A549 (cell line): ENCODE measurements at regions not wholly inside any gene's neighbourhood (a gene's known extent, or its start where the extent isn't known, plus 50 kb on each side); places are given as distances from the start of the nearest gene placed in this dataset.

Source experiments
- ATAC-seq, 2 experiments: fragments of 200-7000 bp in 1 of 2; fragments of >200 bp in 1 of 2; cut with Nextera tagmentation in 1 of 2; cut with Tn5 transposase in 1 of 2; 3 replicates each; pipeline versions ENCODE4 v1.8.0 to v1.9.1; 2018 to 2020; ENCODE audit warnings: mild to moderate bottlenecking in 1 of 2, moderate library complexity in 1 of 2
- CTCF ChIA-PET: fragments of 300-600 bp; sonication (Branson Sonifier 250); formaldehyde crosslinking; extraction: SDS; loops from one replicate; lab custom pipeline; 2021; ENCODE audit warnings: antibody characterized with exemption, inconsistent platforms; lab: Yijun Ruan, JAX
- POLR2A ChIA-PET: fragments of 350-600 bp; formaldehyde crosslinking; extraction: SDS; loops from one replicate; lab custom pipeline; 2021; ENCODE audit warnings: antibody characterized with exemption, inconsistent platforms; lab: Yijun Ruan, JAX
- DNase-seq, 2 experiments: peaks; one replicate each; pipeline versions ENCODE4 v3.0.0 to v3.0.0-alpha.2; 2011 to 2016; ENCODE audit warnings: low read depth in 1 of 2, low spot score in 1 of 2
- FAIRE-seq: peaks from 2 replicates; lab custom pipeline; 2011; peaks lifted over from hg19 to GRCh38; lab: Jason Lieb, UNC
- H3K27ac ChIP-seq, 2 experiments: fragments of >200 bp; sonication (Bioruptor Twin); formaldehyde crosslinking; 3 replicates each; pipeline ENCODE4 v1.5.1; 2016 to 2017
- H3K4me1 ChIP-seq: fragments of >200 bp; sonication (Bioruptor Twin); formaldehyde crosslinking; 3 replicates; pipeline ENCODE4 v1.6.1; 2016
- H3K4me2 ChIP-seq: fragments of >200 bp; sonication (Bioruptor Twin); formaldehyde crosslinking; 3 replicates; pipeline ENCODE4 v1.6.1; 2016
- H3K4me3 ChIP-seq: fragments of >200 bp; sonication (Bioruptor Twin); formaldehyde crosslinking; 3 replicates; pipeline ENCODE4 v1.5.1; 2016
- H3K9me3 ChIP-seq: fragments of >200 bp; sonication (Bioruptor Twin); formaldehyde crosslinking; 3 replicates; pipeline ENCODE4 v1.6.1; 2016
- ATOH8 ChIP-seq: fragments of 250-450 bp; sonication (Bioruptor Pico); IDR thresholded peaks from 2 replicates; pipeline ENCODE4 v1.5.0; 2020; ENCODE audit warnings: low read depth, mild to moderate bottlenecking, moderate library complexity
- BCL3 ChIP-seq: fragments of >200 bp; sonication (Bioruptor Twin); formaldehyde crosslinking; IDR thresholded peaks from 3 replicates; pipeline ENCODE4 v1.6.1; 2016
- BHLHE40 ChIP-seq: IDR thresholded peaks from 2 replicates; pipeline ENCODE4 v1.6.1; 2012; ENCODE audit warnings: low read depth, low read length, inconsistent platforms
- CBX8 ChIP-seq: fragments of 200-600 bp; sonication (generic); IDR thresholded peaks from 2 replicates; pipeline ENCODE4 v1.6.1; 2016
- CEBPB ChIP-seq, 2 experiments: fragments of >200 bp in 1 of 2; sonication (Bioruptor Twin) in 1 of 2; formaldehyde crosslinking in 1 of 2; IDR thresholded peaks; 2 replicates each; pipeline ENCODE4 v1.6.1; 2012 to 2016
- CHD2 ChIP-seq: fragments of 150-350 bp; IDR thresholded peaks from 2 replicates; pipeline ENCODE4 v1.6.1; 2014; ENCODE audit warnings: low read length; ENCODE audit not compliant: partially characterized antibody
- EHF ChIP-seq: fragments of 250-450 bp; sonication (Bioruptor Pico); IDR thresholded peaks from 2 replicates; pipeline ENCODE4 v1.5.0; 2020; ENCODE audit warnings: mild to moderate bottlenecking
- ELK1 ChIP-seq: fragments of 150-350 bp; IDR thresholded peaks from 2 replicates; pipeline ENCODE4 v1.6.1; 2014; ENCODE audit warnings: low read depth, mild to moderate bottlenecking, low read length
- ESRRA ChIP-seq: fragments of 150-350 bp; IDR thresholded peaks from 2 replicates; pipeline ENCODE4 v1.6.1; 2014; ENCODE audit warnings: mild to moderate bottlenecking, low read length, borderline replicate concordance
- FOXS1 ChIP-seq: fragments of 250-450 bp; sonication (Bioruptor Pico); IDR thresholded peaks from 2 replicates; pipeline ENCODE4 v1.5.0; 2020; ENCODE audit warnings: mild to moderate bottlenecking, moderate library complexity
- GATA3 ChIP-seq: IDR thresholded peaks from 2 replicates; pipeline ENCODE4 v1.6.1; 2012; ENCODE audit warnings: borderline replicate concordance
- HES2 ChIP-seq: fragments of >200 bp; sonication (Bioruptor Twin); formaldehyde crosslinking; IDR thresholded peaks from 2 replicates; pipeline ENCODE4 v1.6.1; 2016
- HOXB5 ChIP-seq: fragments of 250-450 bp; sonication (Bioruptor Pico); IDR thresholded peaks from 2 replicates; pipeline ENCODE4 v1.5.0; 2020; ENCODE audit warnings: mild to moderate bottlenecking, moderate library complexity
- KDM5A ChIP-seq: fragments of 200-600 bp; sonication (generic); IDR thresholded peaks from 2 replicates; pipeline ENCODE4 v1.6.1; 2016; ENCODE audit warnings: antibody characterized with exemption, mild to moderate bottlenecking
- MAX ChIP-seq: IDR thresholded peaks from 2 replicates; pipeline ENCODE4 v1.6.1; 2012
- MYC ChIP-seq: IDR thresholded peaks from 2 replicates; pipeline ENCODE4 v1.6.1; 2012; ENCODE audit warnings: mild to moderate bottlenecking, inconsistent platforms, low read length, improper control_type of control experiment, borderline replicate concordance
- POLR2A ChIP-seq: IDR thresholded peaks from 2 replicates; pipeline ENCODE4 v1.6.1; 2012; ENCODE audit warnings: mild to moderate bottlenecking, low read length
- POLR2AphosphoS2 ChIP-seq: conservative IDR thresholded peaks from 2 replicates; pipeline ENCODE4 v1.6.1; 2012; ENCODE audit warnings: low read length, improper control_type of control experiment, inconsistent platforms
- SMC3 ChIP-seq: fragments of >200 bp; sonication (Bioruptor Twin); formaldehyde crosslinking; IDR thresholded peaks from 3 replicates; pipeline ENCODE4 v1.6.1; 2018; ENCODE audit warnings: inconsistent platforms
- SREBF2 ChIP-seq: fragments of 450-650 bp; IDR thresholded peaks from 2 replicates; pipeline ENCODE4 v1.6.1; 2014; ENCODE audit warnings: mild to moderate bottlenecking, moderate library complexity
- TP53 ChIP-seq: fragments of 250-450 bp; sonication (Bioruptor Pico); IDR thresholded peaks from 2 replicates; pipeline ENCODE4 v1.5.0; 2021; ENCODE audit warnings: mild to moderate bottlenecking, moderate library complexity
- USF2 ChIP-seq: fragments of 450-650 bp; IDR thresholded peaks from 2 replicates; pipeline ENCODE4 v1.6.1; 2014; ENCODE audit warnings: antibody characterized with exemption
- ZC3H11A ChIP-seq: fragments of 450-650 bp; IDR thresholded peaks from 2 replicates; pipeline ENCODE4 v1.6.1; 2014; ENCODE audit warnings: antibody characterized with exemption, mild to moderate bottlenecking
- ZFP36 ChIP-seq: fragments of 450-650 bp; IDR thresholded peaks from 2 replicates; pipeline ENCODE4 v1.6.1; 2014; ENCODE audit warnings: borderline replicate concordance; ENCODE audit not compliant: partially characterized antibody
- WGBS: methylation state at CpG from one replicate; pipeline ENCODE4 v1.1.6; 2017; ENCODE audit errors: missing lambda C conversion rate; 5-methylcytosine and 5-hydroxymethylcytosine counted together

- no peak overlapping the region for H3K4me2 ChIP-seq
- WGBS, result 44% methylated on average over 3 of the region's 3 CpGs
- no peaks in the 10 kb centered on the region for H3K4me1 ChIP-seq
- ChIA-PET POLR2A (no interaction called here), CTCF (no interaction called here)
- no peak for TF ChIP-seq KDM5A
- no peak for TF ChIP-seq MYC
- TF ChIP-seq ATOH8 (CRISPR knock-in tag), result no peak
- no peak for TF ChIP-seq ELK1
- TF ChIP-seq FOXS1 (CRISPR knock-in tag), result no peak
- no peak for TF ChIP-seq ZFP36
- no peak for TF ChIP-seq POLR2AphosphoS2
- no peak for TF ChIP-seq ESRRA
- no peak for TF ChIP-seq HES2
- TF ChIP-seq SREBF2, result no peak
- TF ChIP-seq EHF (CRISPR knock-in tag), result no peak
- no peak for TF ChIP-seq BHLHE40
- TF ChIP-seq CBX8, result no peak
- TF ChIP-seq CHD2, result no peak
- no peak for TF ChIP-seq USF2
- TF ChIP-seq MAX, result no peak
- TF ChIP-seq SMC3, result no peak
- no peak for TF ChIP-seq BCL3
- TF ChIP-seq POLR2A, result no peak
- DNase-seq (no peak), ATAC-seq (no peak), FAIRE-seq (no peak)
- no peak overlapping the region for H3K27ac ChIP-seq
- 0 out of 3 replicates have a peak, but pooled peaks cover 4% of the 10 kb centered on the region for H3K9me3 ChIP-seq
- no peak overlapping the region for H3K4me3 ChIP-seq
Measured at GRCh38 chr13:43946281-43946680, 66.6 kb downstream of the LACC1 start.

- ATAC-seq, result no peak
- Histone ChIP-seq H3K27ac (no peak overlapping the region), H3K4me1 (no peaks in the 10 kb centered on the region), H3K9me3 (0 out of 3 replicates have a peak, but pooled peaks cover 4% of the 10 kb centered on the region), H3K4me2 (no peak overlapping the region), H3K4me3 (no peak overlapping the region)
- no peak for TF ChIP-seq ZFP36
- TF ChIP-seq HOXB5 (CRISPR knock-in tag), result no peak
- no peak for TF ChIP-seq GATA3
- no peak for TF ChIP-seq SREBF2
- no peak for TF ChIP-seq ZC3H11A
- no peak for TF ChIP-seq POLR2AphosphoS2
- no peak for TF ChIP-seq CEBPB (IDR thresholded peaks at IDR 0.05)
- TF ChIP-seq TP53 (CRISPR knock-in tag), result no peak
- no peak for TF ChIP-seq USF2
- TF ChIP-seq ELK1, result no peak
- no peak for TF ChIP-seq SMC3
- no peak for TF ChIP-seq HES2
- ChIA-PET CTCF (no interaction called here), POLR2A (no interaction called here)
- no peak for FAIRE-seq
- no peak for DNase-seq
- 60% methylated on average over 3 of the region's 3 CpGs for WGBS
Measured at GRCh38 chr13:43947897-43948458, 68.3 kb downstream of the LACC1 start.
